Activated naive CD4-positive, alpha-beta T cell treated with anti-CD3 and anti-CD28 coated beads, Interleukin-2, amount 50 U/mL, for 24 hours (primary cell): ENCODE measurements at regions not wholly inside any gene's neighbourhood (a gene's known extent, or its start where the extent isn't known, plus 50 kb on each side); places are given as distances from the start of the nearest gene placed in this dataset.
"Not testable (repeated sequence)": the region's sequence is repeated elsewhere in the genome, so short reads cannot be mapped to it uniquely, and the experiment has no call there.

Experiments used
- H3K27ac Mint-ChIP-seq: one replicate; pipeline ENCODE4 v1.8.0; 2021; ENCODE audit warnings: mild to moderate bottlenecking, mixed read lengths
- H3K27me3 Mint-ChIP-seq: one replicate; pipeline ENCODE4 v1.8.0; 2021; ENCODE audit warnings: mixed read lengths
- H3K36me3 Mint-ChIP-seq: one replicate; pipeline ENCODE4 v1.8.0; 2021; ENCODE audit warnings: mixed read lengths
- H3K4me1 Mint-ChIP-seq: one replicate; pipeline ENCODE4 v1.8.0; 2021; ENCODE audit warnings: mixed read lengths
- H3K4me3 Mint-ChIP-seq: one replicate; pipeline ENCODE4 v1.8.0; 2021; ENCODE audit warnings: mild to moderate bottlenecking, mixed read lengths
- H3K9me3 Mint-ChIP-seq: one replicate; pipeline ENCODE4 v1.8.0; 2021; ENCODE audit warnings: mixed read lengths

GRCh38 chr6:113691260-113691656 lies 165.9 kb upstream of the MARCKS start:
- Mint-ChIP-seq H3K27ac (no peak overlapping the region), H3K9me3 (peaks cover 4% of the 10 kb centered on the region), H3K4me3 (no peak overlapping the region), H3K36me3 (no peaks in the 10 kb centered on the region), H3K27me3 (no peaks in the 10 kb centered on the region), H3K4me1 (no peaks in the 10 kb centered on the region)

GRCh38 chr6:113693851-113694250 lies 163.3 kb upstream of the MARCKS start:
- Mint-ChIP-seq H3K4me1 (no peaks in the 10 kb centered on the region), H3K27ac (no peak overlapping the region), H3K36me3 (no peaks in the 10 kb centered on the region), H3K9me3 (no peaks in the 10 kb centered on the region), H3K27me3 (no peaks in the 10 kb centered on the region), H3K4me3 (no peak overlapping the region)

- H3K9me3 Mint-ChIP-seq: no peaks in the 10 kb centered on the region
- no peak overlapping the region for H3K27ac Mint-ChIP-seq
- no peak overlapping the region for H3K4me3 Mint-ChIP-seq
- no peaks in the 10 kb centered on the region for H3K4me1 Mint-ChIP-seq
- H3K36me3 Mint-ChIP-seq: no peaks in the 10 kb centered on the region
- no peaks in the 10 kb centered on the region for H3K27me3 Mint-ChIP-seq
Measured at GRCh38 chr6:113694278-113695077, 162.7 kb upstream of the MARCKS start.

GRCh38 chr6:113695516-113695915 lies 161.6 kb upstream of the MARCKS start:
- Mint-ChIP-seq H3K4me3 (no peak overlapping the region), H3K36me3 (no peaks in the 10 kb centered on the region), H3K27me3 (no peaks in the 10 kb centered on the region), H3K9me3 (no peaks in the 10 kb centered on the region), H3K27ac (no peak overlapping the region), H3K4me1 (no peaks in the 10 kb centered on the region)

GRCh38 chr6:113696960-113697359 lies 160.2 kb upstream of the MARCKS start:
- H3K4me1 Mint-ChIP-seq: no peaks in the 10 kb centered on the region
- H3K27ac Mint-ChIP-seq: no peak overlapping the region
- H3K36me3 Mint-ChIP-seq: no peaks in the 10 kb centered on the region
- no peaks in the 10 kb centered on the region for H3K9me3 Mint-ChIP-seq
- no peak overlapping the region for H3K4me3 Mint-ChIP-seq
- H3K27me3 Mint-ChIP-seq: no peaks in the 10 kb centered on the region

- H3K4me3 Mint-ChIP-seq: no peak overlapping the region
- no peaks in the 10 kb centered on the region for H3K36me3 Mint-ChIP-seq
- no peak overlapping the region for H3K27ac Mint-ChIP-seq
- no peaks in the 10 kb centered on the region for H3K27me3 Mint-ChIP-seq
- H3K4me1 Mint-ChIP-seq: no peaks in the 10 kb centered on the region
- H3K9me3 Mint-ChIP-seq: no peaks in the 10 kb centered on the region
Measured at GRCh38 chr6:113697632-113698410, 159.3 kb upstream of the MARCKS start.

GRCh38 chr6:113699239-113699638 lies 157.9 kb upstream of the MARCKS start:
- no peak overlapping the region for H3K4me3 Mint-ChIP-seq
- no peaks in the 10 kb centered on the region for H3K9me3 Mint-ChIP-seq
- H3K36me3 Mint-ChIP-seq: no peaks in the 10 kb centered on the region
- no peaks in the 10 kb centered on the region for H3K27me3 Mint-ChIP-seq
- no peaks in the 10 kb centered on the region for H3K4me1 Mint-ChIP-seq
- no peak overlapping the region for H3K27ac Mint-ChIP-seq

- Mint-ChIP-seq H3K36me3 (no peaks in the 10 kb centered on the region), H3K9me3 (no peaks in the 10 kb centered on the region), H3K4me1 (no peaks in the 10 kb centered on the region), H3K27me3 (no peaks in the 10 kb centered on the region), H3K27ac (no peak overlapping the region), H3K4me3 (no peak overlapping the region)
Measured at GRCh38 chr6:113701552-113702254, 155.4 kb upstream of the MARCKS start.

GRCh38 chr6:113707194-113707593 lies 150.0 kb upstream of the MARCKS start:
- H3K27me3 Mint-ChIP-seq: no peaks in the 10 kb centered on the region
- H3K9me3 Mint-ChIP-seq: no peaks in the 10 kb centered on the region
- no peaks in the 10 kb centered on the region for H3K36me3 Mint-ChIP-seq
- H3K4me1 Mint-ChIP-seq: no peaks in the 10 kb centered on the region
- H3K27ac Mint-ChIP-seq: no peak overlapping the region
- H3K4me3 Mint-ChIP-seq: no peak overlapping the region

- Mint-ChIP-seq H3K4me1 (no peaks in the 10 kb centered on the region), H3K27me3 (no peaks in the 10 kb centered on the region), H3K9me3 (no peaks in the 10 kb centered on the region), H3K27ac (no peak overlapping the region), H3K36me3 (no peaks in the 10 kb centered on the region), H3K4me3 (no peak overlapping the region)
Measured at GRCh38 chr6:113709936-113710509, 147.1 kb upstream of the MARCKS start.

- Mint-ChIP-seq H3K9me3 (no peaks in the 10 kb centered on the region), H3K27me3 (peaks cover 2% of the 10 kb centered on the region), H3K4me3 (no peak overlapping the region), H3K36me3 (no peaks in the 10 kb centered on the region), H3K4me1 (no peaks in the 10 kb centered on the region), H3K27ac (no peak overlapping the region)
Measured at GRCh38 chr6:113713665-113714064, 143.5 kb upstream of the MARCKS start.

- no peak overlapping the region for H3K27ac Mint-ChIP-seq
- H3K9me3 Mint-ChIP-seq: no peaks in the 10 kb centered on the region
- H3K4me3 Mint-ChIP-seq: no peak overlapping the region
- no peaks in the 10 kb centered on the region for H3K36me3 Mint-ChIP-seq
- peaks cover 5% of the 10 kb centered on the region for H3K27me3 Mint-ChIP-seq
- no peaks in the 10 kb centered on the region for H3K4me1 Mint-ChIP-seq
Measured at GRCh38 chr6:113718588-113718987, 138.6 kb upstream of the MARCKS start.

- H3K9me3 Mint-ChIP-seq: no peaks in the 10 kb centered on the region
- H3K27ac Mint-ChIP-seq: no peak overlapping the region
- H3K4me3 Mint-ChIP-seq: no peak overlapping the region
- H3K27me3 Mint-ChIP-seq: peaks cover 5% of the 10 kb centered on the region
- H3K4me1 Mint-ChIP-seq: no peaks in the 10 kb centered on the region
- H3K36me3 Mint-ChIP-seq: no peaks in the 10 kb centered on the region
Measured at GRCh38 chr6:113719064-113719463, 138.1 kb upstream of the MARCKS start.

- Mint-ChIP-seq H3K27ac (no peak overlapping the region), H3K4me1 (no peaks in the 10 kb centered on the region), H3K27me3 (peaks cover 5% of the 10 kb centered on the region), H3K9me3 (no peaks in the 10 kb centered on the region), H3K4me3 (no peak overlapping the region), H3K36me3 (no peaks in the 10 kb centered on the region)
Measured at GRCh38 chr6:113719545-113719944, 137.6 kb upstream of the MARCKS start.

GRCh38 chr6:113723182-113723581 lies 134.0 kb upstream of the MARCKS start:
- H3K27me3 Mint-ChIP-seq: peaks cover 4% of the 10 kb centered on the region
- no peak overlapping the region for H3K27ac Mint-ChIP-seq
- no peaks in the 10 kb centered on the region for H3K36me3 Mint-ChIP-seq
- H3K4me3 Mint-ChIP-seq: no peak overlapping the region
- no peaks in the 10 kb centered on the region for H3K9me3 Mint-ChIP-seq
- no peaks in the 10 kb centered on the region for H3K4me1 Mint-ChIP-seq

GRCh38 chr6:113724927-113725326 lies 132.2 kb upstream of the MARCKS start:
- not testable (repeated sequence) for H3K4me3 Mint-ChIP-seq, H3K27me3 Mint-ChIP-seq, H3K4me1 Mint-ChIP-seq, H3K36me3 Mint-ChIP-seq, H3K9me3 Mint-ChIP-seq, H3K27ac Mint-ChIP-seq
